WI38 (cell line): ENCODE measurements at regions not wholly inside any gene's neighbourhood (a gene's known extent, or its start where the extent isn't known, plus 50 kb on each side); places are given as distances from the start of the nearest gene placed in this dataset.

Experiments used
- H3K4me3 ChIP-seq: 2 replicates; pipeline ENCODE4 v1.5.1; 2011; ENCODE audit warnings: low read depth, mild to moderate bottlenecking, control low read depth, low read length
- CTCF ChIP-seq: IDR thresholded peaks from 2 replicates; pipeline ENCODE4 v1.5.1; 2012; ENCODE audit warnings: low read depth, mild to moderate bottlenecking, control low read depth, low read length

- TF ChIP-seq CTCF: no peak
- H3K4me3 ChIP-seq: no peak overlapping the region
Observed at GRCh38 chr3:164196477-164196876, 881.8 kb downstream of the SI start.

- no peak overlapping the region for H3K4me3 ChIP-seq
- TF ChIP-seq CTCF: no peak
Observed at GRCh38 chr3:164194842-164195241, 883.5 kb downstream of the SI start.

DNA sequence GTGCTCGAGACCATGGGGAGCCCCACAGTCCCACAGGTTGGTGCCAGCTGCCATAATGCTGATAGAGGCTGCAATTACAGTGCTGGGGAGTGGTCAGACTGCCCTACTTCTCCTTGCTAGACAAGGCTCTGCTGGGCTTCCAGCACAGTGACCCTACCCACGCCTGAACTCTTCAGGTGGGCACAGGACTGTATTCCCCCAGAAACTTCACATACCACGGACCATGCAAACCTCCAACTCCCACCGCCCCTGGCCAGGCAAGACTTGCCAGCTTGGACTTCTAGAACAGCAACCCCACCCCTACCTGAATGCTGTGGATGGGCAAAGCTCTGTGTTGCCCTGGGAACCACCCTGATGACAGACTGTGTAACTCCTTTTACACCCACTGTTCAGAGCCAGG is 885.3 kb downstream of the SI start:
- H3K4me3 ChIP-seq: no peak overlapping the region
- no peak for TF ChIP-seq CTCF

DNA sequence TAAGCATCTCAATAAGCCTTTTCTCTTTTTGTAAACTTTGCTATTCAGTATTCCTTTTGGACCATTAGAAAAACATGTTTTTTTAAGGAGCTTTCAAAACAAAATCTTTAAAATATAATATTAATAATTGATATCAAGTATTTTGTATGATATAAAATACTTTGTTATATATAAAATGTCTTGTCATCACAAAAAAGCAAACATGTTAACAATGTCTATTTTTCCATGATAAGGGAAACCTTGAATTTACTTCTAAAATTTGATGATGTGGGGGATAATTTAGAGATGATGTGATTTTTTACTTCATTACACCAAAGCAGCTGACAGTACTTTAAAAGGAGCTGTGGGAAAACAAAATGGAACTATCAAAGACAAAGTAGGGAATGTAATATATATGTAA is 887.7 kb downstream of the SI start:
- no peak for TF ChIP-seq CTCF

DNA sequence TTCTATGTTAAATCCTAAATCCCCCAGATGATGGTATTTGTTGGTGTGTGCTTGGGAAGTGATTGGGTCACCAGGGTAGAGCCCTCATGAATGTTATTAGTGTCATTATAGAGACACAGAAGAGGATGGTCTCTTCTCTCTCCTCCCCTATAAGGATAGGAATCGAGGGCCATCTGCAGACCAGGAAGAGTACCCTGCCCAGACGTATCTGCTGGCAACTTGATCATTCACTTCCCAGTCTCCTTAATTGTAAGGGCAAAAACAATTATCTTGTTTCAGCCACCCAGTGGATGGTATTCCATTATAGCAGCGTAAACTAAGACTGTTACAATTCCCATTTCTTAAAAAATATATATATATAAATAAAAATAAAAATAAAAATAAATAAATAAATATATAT is 892.2 kb downstream of the SI start:
- no peak for TF ChIP-seq CTCF

More for the DNA sequence above, 887.7 kb downstream of the SI start:
- H3K4me3 ChIP-seq: no peak overlapping the region

GRCh38 chr3:164179110-164179774 is 899.1 kb downstream of the SI start:
- TF ChIP-seq CTCF: no peak
- no peak overlapping the region for H3K4me3 ChIP-seq

More for the DNA sequence above, 892.2 kb downstream of the SI start:
- H3K4me3 ChIP-seq: no peak overlapping the region

DNA sequence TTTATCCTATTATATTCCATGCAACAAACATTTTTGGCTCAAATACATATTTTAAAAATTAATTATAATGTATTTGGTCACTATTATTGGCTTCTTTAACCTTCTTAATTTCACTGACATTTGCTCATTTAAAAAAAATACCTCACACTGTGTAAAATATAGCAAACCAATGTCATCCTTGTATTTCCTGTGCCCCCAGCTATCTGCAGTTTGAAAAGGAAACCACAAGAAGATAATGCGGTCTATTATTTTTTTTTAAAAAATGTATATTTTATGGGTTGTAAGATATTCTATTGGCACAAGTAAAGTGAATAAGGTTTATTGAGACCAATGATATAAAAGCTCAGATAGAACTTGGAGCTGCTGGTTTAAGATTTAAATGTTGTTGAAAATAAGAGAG is 904.2 kb downstream of the SI start:
- no peak for TF ChIP-seq CTCF
- H3K4me3 ChIP-seq: no peak overlapping the region
